ENCODE measurements at regions not wholly inside any gene's neighbourhood (a gene's known extent, or its start where the extent isn't known, plus 50 kb on each side); places are given as distances from the start of the nearest gene placed in this dataset.

DNA sequence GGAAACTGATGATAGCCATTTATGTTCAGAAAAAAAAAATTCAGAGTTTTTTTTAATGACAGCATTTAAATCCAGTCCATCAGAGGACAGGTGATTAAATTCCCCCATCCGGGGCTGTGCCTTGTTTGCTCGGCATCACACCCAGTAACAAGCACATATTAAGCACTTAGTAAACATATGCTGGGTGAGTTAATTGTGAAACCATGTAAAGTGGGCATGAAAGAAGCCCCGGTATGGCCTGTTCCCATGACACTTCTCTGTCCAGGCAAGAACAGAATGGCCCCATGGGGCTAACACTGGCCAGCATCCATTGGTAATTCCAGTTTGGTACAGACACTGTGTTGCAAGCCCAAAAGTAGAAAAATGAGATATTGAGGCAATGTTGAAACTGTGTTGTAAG, 220.8 kb upstream of the RNF32 start:
- H3K27me3 ChIP-seq (replicated peaks; ENCODE audit: control insufficient read depth, insufficient read depth, low read length) = no peaks in the 10 kb centered on the region
- Mint-ChIP-seq H3K36me3 (ENCODE audit: insufficient read depth, unreplicated experiment) (no peaks in the 10 kb centered on the region), H3K9me3 (ENCODE audit: unreplicated experiment) (no peaks in the 10 kb centered on the region), H3K4me1 (ENCODE audit: low read depth, unreplicated experiment) (no peaks in the 10 kb centered on the region), H3K27me3 (ENCODE audit: insufficient read depth, unreplicated experiment) (peaks cover 9% of the 10 kb centered on the region), H3K4me3 (ENCODE audit: unreplicated experiment) (no peak overlapping the region), H3K27ac (ENCODE audit: unreplicated experiment) (no peak overlapping the region)
- CTCF ChIA-PET = no interaction called here
- H3K9me3 ChIP-seq = no peaks in the 10 kb centered on the region
- TF ChIP-seq CTCF (IDR thresholded peaks at IDR 0.05; ENCODE audit: insufficient read depth in 1 of 2, low read depth in 1 of 2, low read length in 1 of 2, severe bottlenecking in 1 of 2, unreplicated experiment in 1 of 2) = no peak
- no peaks in the 10 kb centered on the region for H3K4me1 ChIP-seq
- intact Hi-C loops (cut with micrococcal nuclease; ENCODE audit: unreplicated experiment) = no loop called here
- no peak overlapping the region for H3K4me3 ChIP-seq (ENCODE audit: low read depth, low read length)
- POLR2A ChIA-PET = no interaction called here
- BruUV-seq (replicated peaks) = no TSS peak
- H3K36me3 ChIP-seq (ENCODE audit: control insufficient read depth, insufficient read depth, low read length) = no peaks in the 10 kb centered on the region
- DNase-seq = no peak

- Mint-ChIP-seq H3K27me3 (ENCODE audit: insufficient read depth, unreplicated experiment) (no peaks in the 10 kb centered on the region), H3K4me1 (ENCODE audit: low read depth, unreplicated experiment) (no peaks in the 10 kb centered on the region), H3K36me3 (ENCODE audit: insufficient read depth, unreplicated experiment) (no peaks in the 10 kb centered on the region), H3K27ac (ENCODE audit: unreplicated experiment) (no peak overlapping the region), H3K9me3 (ENCODE audit: unreplicated experiment) (peaks cover 17% of the 10 kb centered on the region), H3K4me3 (ENCODE audit: unreplicated experiment) (no peak overlapping the region)
- no peak for DNase-seq
- no peak for TF ChIP-seq CTCF (IDR thresholded peaks at IDR 0.05; ENCODE audit: insufficient read depth in 1 of 2, low read depth in 1 of 2, low read length in 1 of 2, severe bottlenecking in 1 of 2, unreplicated experiment in 1 of 2)
- intact Hi-C loops (cut with micrococcal nuclease; ENCODE audit: unreplicated experiment) = no loop called here
- no peaks in the 10 kb centered on the region for H3K4me1 ChIP-seq
- no TSS peak for BruUV-seq (replicated peaks)
- ChIA-PET CTCF (no interaction called here), POLR2A (no interaction called here)
- no peaks in the 10 kb centered on the region for H3K36me3 ChIP-seq (ENCODE audit: control insufficient read depth, insufficient read depth, low read length)
- H3K4me3 ChIP-seq (ENCODE audit: low read depth, low read length) = no peak overlapping the region
- H3K27me3 ChIP-seq (replicated peaks; ENCODE audit: control insufficient read depth, insufficient read depth, low read length) = no peaks in the 10 kb centered on the region
- peaks cover 10% of the 10 kb centered on the region; the same call in 1 of the 2 replicates for H3K9me3 ChIP-seq
Observed at GRCh38 chr7:156402255-156402654, 238.3 kb upstream of the RNF32 start.

GRCh38 chr7:156401617-156402016, 239.0 kb upstream of the RNF32 start:
- Histone ChIP-seq H3K9me3 (peaks cover 10% of the 10 kb centered on the region; the same call in 1 of the 2 replicates), H3K4me1 (no peaks in the 10 kb centered on the region), H3K4me3 (ENCODE audit: low read depth, low read length) (no peak overlapping the region), H3K27me3 (replicated peaks; ENCODE audit: control insufficient read depth, insufficient read depth, low read length) (no peaks in the 10 kb centered on the region), H3K36me3 (ENCODE audit: control insufficient read depth, insufficient read depth, low read length) (no peaks in the 10 kb centered on the region)
- H3K4me3 Mint-ChIP-seq (ENCODE audit: unreplicated experiment) = no peak overlapping the region
- CTCF ChIA-PET = no interaction called here
- no TSS peak for BruUV-seq (replicated peaks)
- no peak for TF ChIP-seq CTCF (IDR thresholded peaks at IDR 0.05; ENCODE audit: insufficient read depth in 1 of 2, low read depth in 1 of 2, low read length in 1 of 2, severe bottlenecking in 1 of 2, unreplicated experiment in 1 of 2)
- H3K27ac Mint-ChIP-seq (ENCODE audit: unreplicated experiment) = no peak overlapping the region
- POLR2A ChIA-PET = no interaction called here
- no peaks in the 10 kb centered on the region for H3K27me3 Mint-ChIP-seq (ENCODE audit: insufficient read depth, unreplicated experiment)
- H3K36me3 Mint-ChIP-seq (ENCODE audit: insufficient read depth, unreplicated experiment) = no peaks in the 10 kb centered on the region
- intact Hi-C loops (cut with micrococcal nuclease; ENCODE audit: unreplicated experiment) = no loop called here
- no peak for DNase-seq
- H3K9me3 Mint-ChIP-seq (ENCODE audit: unreplicated experiment) = peaks cover 11% of the 10 kb centered on the region
- no peaks in the 10 kb centered on the region for H3K4me1 Mint-ChIP-seq (ENCODE audit: low read depth, unreplicated experiment)
